IPS-NIHi11 (cell line): ENCODE measurements at regions not wholly inside any gene's neighbourhood (a gene's known extent, or its start where the extent isn't known, plus 50 kb on each side); places are given as distances from the start of the nearest gene placed in this dataset.
A peak's percentile ranks its signal among the peaks of the same experiment; 100 is the strongest.
"Not testable (repeated sequence)": the region's sequence is repeated elsewhere in the genome, so short reads cannot be mapped to it uniquely, and the experiment has no call there.

ENCODE experiments used
- DNase-seq: peaks from one replicate; pipeline ENCODE4 v3.0.0; 2012; ENCODE audit warnings: mixed read lengths, low spot score

DNA sequence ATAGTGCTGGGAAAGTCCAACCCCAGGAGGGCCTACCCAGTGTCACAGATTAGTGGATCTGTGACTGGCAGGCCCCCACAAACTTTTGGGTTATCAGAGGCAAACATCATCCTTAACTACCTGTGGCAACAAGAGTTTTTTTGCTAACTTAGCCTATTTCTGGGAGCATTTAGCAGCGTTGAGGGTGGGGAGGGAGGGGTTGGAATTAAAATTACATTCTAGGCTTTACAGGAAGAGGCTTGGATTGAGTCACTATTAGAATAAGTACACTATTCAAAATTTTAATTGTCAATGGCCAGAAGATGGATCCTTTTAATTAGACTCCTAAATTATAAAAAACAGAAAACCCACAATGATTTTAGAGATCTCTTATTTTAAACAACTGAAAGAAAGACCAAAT is 267.9 kb upstream of the NPSR1 start:
- DNase-seq: no peak

DNA sequence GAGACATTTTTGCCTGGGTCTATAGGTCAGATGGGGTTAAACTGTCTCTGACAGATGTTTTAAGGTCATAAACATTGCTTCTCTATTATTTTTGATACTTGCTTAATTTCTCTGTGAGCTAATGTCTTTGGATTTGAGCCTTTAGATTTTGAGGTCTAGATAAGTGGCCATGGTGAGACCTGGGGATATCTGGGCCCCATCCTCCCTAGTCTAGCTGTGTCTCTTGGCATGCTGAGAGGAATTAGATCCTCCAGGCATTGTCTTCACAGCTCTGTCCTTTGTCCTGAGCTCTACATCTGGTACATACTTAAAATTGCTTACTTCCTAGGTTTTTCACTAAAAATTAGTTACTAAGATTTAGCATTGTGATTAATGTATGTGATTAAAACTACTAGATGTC is 265.0 kb upstream of the NPSR1 start:
- peak; percentile 23 for DNase-seq

DNA sequence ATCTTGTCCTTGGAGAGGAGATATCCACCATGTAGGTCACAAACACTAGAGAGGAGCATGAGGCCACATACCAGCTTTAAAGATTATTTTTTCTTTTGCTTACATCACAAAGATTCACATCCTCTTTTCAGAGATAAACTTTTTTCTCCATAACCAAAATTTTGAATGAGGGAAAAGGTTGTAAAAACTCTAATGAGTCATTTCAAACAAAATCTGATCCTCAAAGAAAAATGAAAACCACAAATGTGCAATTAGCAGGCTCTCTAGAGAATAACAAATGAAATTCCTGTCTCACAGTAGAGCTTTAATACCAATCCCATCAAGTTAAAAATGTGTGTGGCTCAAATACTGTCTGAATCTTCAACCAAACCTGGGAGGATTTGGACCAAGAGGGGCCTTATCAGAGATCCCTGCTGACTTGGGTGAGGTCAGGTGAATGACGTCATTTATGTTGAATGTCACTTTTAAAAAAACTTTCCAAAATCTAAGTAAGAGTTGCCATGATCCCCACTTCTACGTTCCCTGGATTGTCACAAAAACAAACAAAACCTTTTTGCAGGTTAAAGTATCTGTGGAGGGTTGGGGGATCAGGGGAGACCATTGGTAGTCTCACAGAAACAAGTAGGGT is 261.5 kb upstream of the NPSR1 start:
- no peak for DNase-seq

DNA sequence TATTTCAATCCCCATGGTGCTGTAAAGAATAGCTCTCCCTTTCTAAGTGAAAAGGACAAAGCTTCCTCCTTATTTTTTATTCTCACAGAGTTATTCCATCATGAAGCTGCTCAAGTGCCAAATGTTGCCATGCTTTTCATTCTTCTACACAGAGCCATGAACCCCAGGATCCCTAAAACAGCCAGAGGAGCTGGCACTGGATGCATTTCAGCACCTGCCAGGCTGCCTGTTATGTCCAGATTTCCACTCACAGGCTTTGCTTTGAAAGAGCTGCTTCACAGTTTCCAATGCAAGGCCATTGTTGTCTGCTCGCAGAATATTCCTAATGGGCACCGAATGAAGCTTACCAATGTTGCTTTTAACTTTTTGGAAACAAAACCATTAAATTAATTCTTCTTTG is 256.2 kb upstream of the NPSR1 start:
- no peak for DNase-seq

DNA sequence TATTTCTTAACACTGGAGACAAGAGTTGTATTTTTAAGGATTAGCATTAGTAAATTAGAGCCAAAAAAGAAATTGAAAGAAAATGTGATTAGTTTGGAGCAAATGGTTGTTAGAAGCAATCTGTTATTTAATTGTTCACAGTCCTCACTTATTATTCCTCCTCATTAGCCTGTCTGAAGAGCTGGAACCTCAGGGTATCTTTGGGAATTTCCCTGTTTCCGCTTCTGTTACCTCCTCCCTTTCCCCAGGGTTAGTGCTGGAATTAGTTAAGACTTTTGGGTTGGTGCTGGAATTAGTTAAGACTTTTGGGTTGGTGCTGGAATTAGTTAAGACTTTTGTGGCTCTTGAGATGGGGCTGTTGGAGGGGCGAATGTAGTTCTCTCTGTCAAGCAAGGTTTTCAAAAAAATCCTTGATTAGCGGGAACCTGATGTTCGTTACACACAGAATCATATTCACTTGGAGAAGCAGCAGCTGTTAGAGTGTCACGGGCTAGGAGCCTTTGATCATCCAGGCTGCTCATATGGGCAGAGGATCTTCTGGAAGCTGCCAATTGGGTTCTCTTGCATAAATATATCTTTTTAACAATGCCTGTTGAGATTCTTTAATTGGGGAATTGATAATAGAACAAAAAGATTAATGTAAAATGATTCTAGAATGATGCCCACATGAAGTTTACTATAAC is 251.0 kb upstream of the NPSR1 start:
- no peak for DNase-seq

DNA sequence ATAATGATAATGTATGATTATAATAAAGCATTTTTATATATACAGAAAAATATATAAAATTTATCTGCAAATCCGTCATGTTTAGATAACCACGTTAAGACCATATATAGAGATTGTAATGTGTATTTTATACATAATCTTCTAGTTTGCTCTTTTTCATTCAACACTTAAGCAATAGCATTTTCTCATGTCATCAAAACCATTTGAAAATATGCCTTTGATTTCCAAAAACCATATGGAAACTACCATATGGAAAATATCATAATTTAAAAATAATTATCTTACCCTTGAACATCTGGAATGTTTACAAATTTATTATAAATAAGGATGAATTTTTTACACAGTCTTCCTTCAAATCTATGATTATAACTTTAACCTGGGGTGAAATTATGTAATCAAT is 250.4 kb upstream of the NPSR1 start:
- no peak for DNase-seq

DNA sequence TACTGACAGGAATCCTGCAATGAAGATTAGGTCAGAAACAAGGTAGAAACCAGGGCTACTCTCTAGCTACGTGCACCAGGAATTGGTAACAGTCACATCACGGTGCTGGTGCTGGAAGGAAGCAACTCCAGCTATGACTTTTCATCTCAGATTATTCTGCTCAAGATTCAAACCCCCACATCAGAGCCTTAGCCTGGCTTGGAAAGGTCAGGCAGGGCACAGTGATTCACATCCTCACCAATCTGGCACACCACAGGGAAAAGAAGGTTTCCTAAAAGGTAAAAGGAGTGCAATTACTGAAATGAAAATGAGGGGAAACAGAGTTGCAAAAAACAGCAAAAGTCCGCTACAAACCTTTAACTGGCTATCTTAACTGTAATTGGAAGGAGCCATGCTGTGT is 240.2 kb upstream of the NPSR1 start:
- DNase-seq: no peak

DNA sequence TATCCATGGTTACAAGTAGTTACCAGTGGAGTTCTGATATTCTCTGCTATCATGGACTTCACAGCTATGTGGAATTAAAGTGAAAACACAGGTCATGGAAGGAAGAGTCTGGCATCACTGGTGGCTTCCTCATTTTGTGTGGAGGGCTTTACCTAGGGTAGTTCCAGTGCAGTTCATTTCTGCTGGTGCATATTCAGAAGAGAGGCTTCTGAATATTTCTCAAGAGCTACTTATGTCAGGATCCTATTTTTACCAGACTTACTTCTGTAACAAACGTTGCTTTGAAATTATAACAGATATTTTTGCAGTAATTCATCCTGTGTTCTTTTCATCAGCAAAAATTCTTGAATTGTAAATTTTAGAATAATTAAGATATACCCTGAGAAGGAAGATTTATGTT is 236.5 kb upstream of the NPSR1 start:
- no peak for DNase-seq

DNA sequence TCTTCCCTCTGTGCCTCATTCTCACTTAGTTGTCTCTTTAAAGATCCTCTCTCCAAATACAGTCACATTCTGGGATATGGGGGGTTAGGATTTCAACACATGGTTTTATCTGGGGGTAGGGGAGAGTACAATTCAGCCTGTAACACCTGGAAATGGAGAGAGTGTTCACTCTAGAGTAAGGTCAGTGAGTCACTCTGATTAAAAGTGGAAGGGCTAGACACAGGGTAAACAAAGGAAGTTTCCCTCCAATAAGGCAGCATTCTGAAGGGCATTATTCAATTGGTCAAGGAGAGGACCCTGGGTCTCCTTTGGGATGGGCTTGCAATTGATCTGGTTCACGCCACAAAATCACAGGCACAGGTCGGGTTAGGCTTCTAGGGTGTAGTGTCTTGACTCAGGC is 232.8 kb upstream of the NPSR1 start:
- no peak for DNase-seq

DNA sequence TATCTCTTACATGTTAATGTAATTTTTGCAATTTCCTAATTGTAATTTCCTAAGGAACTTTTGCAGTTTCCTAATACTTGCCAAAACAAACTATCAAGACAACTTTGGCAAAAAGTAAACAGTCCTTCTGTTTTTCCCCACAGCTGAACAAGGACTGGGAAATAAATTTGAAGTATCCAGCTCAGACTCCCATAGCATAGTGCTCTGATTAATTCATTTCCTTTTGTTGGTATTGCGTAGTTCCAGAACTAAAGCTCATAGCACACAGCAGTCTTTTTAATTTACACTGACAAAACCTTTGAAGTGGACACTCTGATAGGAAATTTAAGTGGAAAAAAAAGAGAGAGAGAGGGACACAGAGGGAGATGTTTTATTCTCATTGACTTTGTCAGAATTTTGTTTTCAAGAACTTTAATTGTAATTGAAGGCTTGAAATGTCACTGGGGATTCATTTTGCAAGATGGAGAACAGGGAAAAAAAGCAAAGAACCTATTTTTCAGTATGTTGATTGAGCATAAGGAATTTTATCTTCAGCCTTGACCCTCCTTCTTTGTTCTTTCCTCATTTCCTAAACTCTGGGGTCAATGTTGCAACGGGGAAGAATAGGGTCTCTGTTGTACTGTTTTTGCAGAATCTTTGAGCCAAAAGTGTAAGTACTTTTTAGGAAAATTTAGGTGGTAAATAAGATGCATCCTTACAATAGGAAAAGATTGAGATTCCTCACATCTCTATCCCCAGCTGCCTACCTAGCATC is 232.2 kb upstream of the NPSR1 start:
- DNase-seq: no peak

DNA sequence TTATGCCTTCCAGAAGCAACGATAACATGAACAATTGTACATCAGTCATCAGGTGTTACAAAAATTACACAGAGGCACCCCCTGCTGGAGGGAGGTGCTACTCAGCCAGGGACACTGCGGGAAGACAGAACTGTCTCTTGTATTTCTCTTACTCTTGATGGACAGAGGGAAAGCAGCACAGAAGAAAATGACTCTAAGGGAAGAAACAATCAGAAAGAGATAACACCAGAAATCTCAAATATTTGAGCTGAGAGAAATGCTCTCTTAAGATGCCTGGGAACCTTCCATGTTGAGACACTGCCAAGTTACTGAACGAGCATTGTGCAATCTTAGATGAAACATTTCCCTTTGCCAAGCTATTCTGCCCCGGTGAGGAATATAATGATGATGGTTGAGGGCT is 227.6 kb upstream of the NPSR1 start:
- peak; percentile 11 for DNase-seq

DNA sequence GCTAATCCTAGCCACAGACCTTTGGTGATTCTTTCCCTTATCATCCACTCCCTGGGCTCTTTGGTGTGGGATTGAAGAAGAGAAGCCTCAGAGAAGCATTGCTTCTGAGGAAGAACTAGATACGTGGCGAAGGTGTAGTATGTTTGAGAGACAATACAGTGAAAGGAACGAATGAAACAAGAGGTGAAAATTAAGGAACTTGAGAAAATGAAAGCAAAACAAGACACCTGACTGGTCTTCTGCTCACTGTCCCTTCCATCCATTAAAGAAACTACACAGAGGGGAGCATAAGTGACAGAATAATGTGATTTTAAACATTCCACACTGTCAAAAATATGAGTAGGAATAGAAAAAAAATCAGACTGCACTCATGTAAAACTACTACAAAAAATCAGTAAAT is 219.6 kb upstream of the NPSR1 start:
- no peak for DNase-seq

DNA sequence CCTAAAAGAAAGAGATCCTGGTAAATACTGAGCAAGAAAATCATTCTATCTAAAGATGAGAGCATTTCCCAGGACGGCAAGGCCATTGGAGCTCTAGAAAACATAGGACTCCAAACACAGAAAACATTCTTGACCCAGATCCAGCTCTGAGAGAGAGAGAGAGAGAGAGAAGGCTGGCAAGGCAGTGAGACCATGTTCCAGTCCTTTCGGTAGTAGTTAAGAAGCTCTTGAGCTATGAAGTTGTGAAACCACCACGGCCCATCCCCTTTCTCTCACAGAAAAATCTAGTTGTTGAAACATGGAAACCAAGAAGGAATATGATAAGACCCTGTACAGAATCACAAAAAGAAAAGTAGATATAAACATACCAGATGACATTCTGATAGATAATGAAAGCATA is 212.4 kb upstream of the NPSR1 start:
- DNase-seq: no peak

DNA sequence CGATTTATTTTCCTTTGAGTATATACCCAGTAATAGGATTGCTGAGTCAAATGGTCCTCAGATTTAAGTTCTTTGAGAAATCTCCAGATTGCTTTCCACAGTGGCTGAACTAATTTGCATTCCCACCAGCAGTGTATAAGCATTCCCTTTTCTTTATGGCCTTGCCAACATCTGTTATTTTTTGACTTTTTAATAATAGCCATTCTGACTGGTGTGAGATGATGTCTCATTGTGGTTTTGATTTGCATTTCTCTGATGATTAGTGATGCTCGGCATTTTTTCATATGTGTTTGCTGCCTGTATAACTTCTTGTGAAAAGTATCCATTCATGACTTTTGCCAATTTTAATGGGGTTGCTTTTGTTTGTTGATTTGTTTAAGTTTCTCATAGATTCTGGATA is 209.5 kb upstream of the NPSR1 start:
- not testable (repeated sequence) for DNase-seq

DNA sequence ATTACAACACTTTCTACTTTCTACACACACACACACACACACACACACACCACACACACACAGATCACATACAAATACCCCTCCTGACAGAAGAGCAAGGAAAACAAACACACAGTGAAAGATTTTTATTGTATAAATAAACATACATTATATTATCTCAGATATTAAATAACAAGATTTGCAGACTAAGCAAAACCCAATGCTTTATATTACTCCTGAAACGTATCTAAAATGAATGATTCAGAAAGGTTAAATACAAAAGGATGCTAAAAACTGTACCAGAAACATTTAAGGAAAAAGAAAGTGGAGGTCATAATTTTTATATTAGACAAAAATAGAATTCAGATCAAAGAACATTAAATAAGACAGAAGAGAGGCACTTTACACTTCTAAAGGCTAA is 208.3 kb upstream of the NPSR1 start:
- no peak for DNase-seq

DNA sequence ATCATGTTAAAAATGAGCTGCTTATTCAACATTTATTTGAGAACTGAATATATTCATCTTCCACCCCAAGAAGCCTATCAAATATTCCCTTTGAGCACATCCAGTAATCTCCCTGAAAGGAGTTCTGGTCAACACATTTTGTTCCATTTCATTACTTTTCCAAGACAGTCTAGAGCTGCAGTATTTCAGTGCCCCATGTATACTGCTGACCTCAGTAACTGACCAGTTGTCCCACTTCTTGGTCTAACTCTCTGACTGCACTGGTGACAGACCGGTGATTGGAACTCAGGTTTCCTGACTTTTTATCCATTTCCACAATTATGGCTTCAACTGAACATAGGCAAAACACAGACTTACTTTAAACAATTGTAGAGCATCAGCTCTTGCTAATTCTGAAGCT is 206.8 kb upstream of the NPSR1 start:
- no peak for DNase-seq

DNA sequence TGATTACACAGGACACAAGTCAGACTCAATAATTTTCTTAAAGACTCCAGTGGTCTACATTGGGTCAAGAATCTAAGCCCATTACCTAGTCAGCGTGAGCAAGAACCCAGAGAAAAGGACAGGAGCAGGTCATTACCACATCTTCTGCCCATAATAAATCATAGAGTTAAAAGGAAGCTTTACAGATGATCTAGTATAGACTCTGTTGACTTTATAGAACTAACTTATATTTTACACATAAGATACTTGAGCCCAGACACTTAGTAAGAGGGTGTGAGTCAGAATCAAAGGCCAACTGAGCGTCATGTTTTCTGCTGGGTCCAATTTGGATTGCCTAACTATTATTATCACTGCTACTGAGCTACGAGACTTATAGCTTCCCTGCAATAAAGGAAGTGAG is 206.1 kb upstream of the NPSR1 start:
- no peak for DNase-seq

DNA sequence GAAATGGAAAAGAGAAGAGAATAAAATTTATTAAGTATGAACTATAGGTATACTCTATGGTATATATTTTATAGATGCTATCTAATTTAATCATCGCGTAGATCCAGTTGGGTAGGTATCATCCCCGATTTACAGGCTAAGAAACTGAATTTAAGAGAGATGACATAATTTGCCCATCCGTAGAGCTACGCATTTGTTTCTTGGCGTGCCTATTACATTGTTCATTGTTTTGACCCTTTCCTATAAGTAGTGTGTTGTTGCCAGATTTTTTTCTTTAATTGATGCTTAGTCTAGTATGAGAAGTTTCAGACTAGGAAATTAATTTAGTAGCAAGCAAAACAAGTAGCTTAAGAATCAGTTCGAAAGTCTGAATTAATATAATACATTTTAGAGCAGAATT is 205.7 kb upstream of the NPSR1 start:
- no peak for DNase-seq

DNA sequence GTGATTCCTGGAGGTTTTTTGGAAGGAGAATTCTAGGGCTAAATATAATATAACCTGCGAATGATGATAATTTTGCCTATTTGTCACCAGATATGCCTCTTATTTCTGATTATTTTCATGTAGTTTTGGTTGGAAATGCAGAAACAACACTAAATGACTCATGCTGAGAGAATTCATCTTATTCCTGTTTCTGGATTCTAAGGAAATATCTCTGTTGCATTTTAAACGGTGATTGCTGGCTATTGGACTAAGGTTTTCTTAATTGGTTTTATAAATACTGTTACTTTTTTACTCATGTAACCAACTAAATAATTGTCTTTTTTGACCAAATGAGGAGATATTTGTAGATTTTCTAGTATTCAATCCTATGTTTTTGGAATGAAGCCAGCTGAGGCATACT is 204.9 kb upstream of the NPSR1 start:
- DNase-seq: no peak

DNA sequence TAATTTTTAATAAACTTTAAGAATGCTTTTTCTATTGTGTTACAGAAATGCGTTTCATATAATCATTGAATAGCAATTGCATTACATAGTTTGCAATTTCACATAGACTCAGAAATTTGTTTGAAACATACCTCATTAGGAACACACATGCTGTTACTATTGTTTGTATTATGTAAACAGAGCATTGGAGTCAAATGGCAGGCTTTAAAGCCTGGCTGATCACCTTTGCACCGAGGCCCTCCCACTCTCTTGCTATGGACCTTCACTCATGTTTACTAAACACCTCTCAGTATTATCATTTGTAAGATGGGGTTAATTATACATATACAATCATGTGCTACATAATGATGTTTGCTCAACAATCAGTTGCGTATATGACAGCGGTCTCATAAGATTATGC is 203.6 kb upstream of the NPSR1 start:
- DNase-seq: peak; percentile 22

DNA sequence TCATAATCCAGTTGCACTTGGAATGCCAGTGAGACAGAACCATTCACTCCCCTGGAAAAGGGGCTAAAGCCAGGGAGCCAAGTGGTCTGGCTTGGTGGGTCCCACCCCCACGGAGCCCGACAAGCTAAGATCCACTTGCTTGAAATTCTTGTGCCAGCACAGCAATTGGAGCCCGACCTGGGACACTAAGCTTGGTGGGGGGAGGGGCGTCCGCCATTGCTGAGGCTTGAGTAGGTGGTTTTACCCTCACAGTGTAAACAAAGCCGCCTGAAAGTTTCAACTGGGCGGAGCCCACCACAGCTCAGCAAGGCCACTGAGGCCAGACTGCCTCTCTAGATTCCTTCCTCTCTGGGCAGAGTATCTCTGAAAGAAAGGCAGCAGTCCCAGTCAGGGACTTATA is 200.7 kb upstream of the NPSR1 start:
- no peak for DNase-seq

DNA sequence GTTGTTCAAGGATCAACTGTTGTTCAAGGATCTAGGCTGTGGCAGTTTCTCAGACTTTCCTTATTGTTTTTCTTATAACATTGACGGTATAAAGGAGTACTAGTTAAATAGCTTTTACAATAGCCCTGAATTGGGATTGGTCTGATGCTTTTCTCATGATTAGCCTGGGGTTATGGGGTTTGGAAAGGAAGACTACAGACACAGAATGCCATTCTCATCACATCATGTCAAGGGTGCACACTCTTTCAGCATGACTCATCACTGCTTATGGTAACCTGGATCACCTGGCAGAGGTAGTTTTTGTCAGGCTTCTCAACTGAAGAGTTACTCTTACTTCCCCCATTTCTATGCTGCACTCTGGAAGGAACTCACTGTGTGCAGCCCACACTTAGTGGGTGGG is 194.2 kb upstream of the NPSR1 start:
- no peak for DNase-seq

DNA sequence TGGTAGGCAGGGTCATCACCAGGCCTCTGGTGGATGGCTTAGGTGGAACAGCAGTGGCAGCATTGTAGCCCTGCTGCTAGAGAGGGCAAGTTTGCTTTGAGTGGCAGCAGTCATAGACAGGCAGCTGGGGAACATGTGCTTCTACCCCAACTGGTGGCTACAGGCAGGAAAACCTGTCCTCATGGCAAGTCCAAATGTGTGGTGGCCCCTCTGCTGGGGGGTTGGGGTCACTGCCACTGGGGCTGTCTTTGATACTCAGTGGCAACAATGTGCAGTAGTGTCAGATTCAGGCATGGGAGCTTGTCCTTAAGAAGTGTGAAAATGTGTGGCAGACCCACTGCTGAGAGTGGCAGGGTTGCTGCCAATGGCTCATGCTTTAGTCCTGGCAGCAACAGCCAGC is 186.2 kb upstream of the NPSR1 start:
- DNase-seq: peak; percentile 18

DNA sequence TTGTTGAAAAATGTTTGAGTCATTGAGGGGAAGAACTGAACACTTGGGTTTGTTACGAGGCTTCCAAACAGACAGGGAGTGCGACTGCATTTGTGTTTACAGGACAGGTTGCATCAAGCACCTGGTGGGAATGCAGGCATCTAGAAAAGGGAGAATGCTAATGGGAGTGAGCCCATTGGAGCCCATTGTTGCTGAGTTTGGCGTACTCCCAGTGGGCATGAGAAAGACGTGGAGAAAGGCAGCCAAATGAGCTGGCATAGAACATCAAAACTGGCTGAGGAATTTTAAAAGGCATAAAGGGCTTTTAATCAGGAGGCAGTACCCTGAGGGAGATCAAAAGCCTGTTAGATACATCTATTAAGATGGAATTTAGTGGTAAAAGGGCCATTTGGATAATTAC is 171.6 kb upstream of the NPSR1 start:
- no peak for DNase-seq
